NCI-H1048 (cell line): ENCODE measurements at regions not wholly inside any gene's neighbourhood (a gene's known extent, or its start where the extent isn't known, plus 50 kb on each side); places are given as distances from the start of the nearest gene placed in this dataset.
"Not testable (repeated sequence)": the region's sequence is repeated elsewhere in the genome, so short reads cannot be mapped to it uniquely, and the experiment has no call there.

Experiments used
- DNase-seq: peaks from one replicate; lab custom pipeline; 2025; lab: John Stamatoyannopoulos, UW

GRCh38 chr5:86671536-86671935 lies 53.8 kb downstream of the COX7C start:
- no peak for DNase-seq

- no peak for DNase-seq
Measured at GRCh38 chr5:86674069-86674468, 56.3 kb downstream of the COX7C start.

GRCh38 chr5:86675311-86675710 lies 57.6 kb downstream of the COX7C start:
- no peak for DNase-seq

GRCh38 chr5:86679529-86679928 lies 61.8 kb downstream of the COX7C start:
- DNase-seq, result no peak

GRCh38 chr5:86679949-86680348 lies 62.2 kb downstream of the COX7C start:
- DNase-seq, result no peak

GRCh38 chr5:86684222-86684621 lies 66.5 kb downstream of the COX7C start:
- DNase-seq, result no peak

GRCh38 chr5:86686046-86686445 lies 68.3 kb downstream of the COX7C start:
- no peak for DNase-seq

- no peak for DNase-seq
Measured at GRCh38 chr5:86688406-86688805, 70.7 kb downstream of the COX7C start.

- DNase-seq, result no peak
Measured at GRCh38 chr5:86689103-86689729, 71.5 kb downstream of the COX7C start.

GRCh38 chr5:86709157-86709881 lies 91.6 kb downstream of the COX7C start:
- no peak for DNase-seq

- no peak for DNase-seq
Measured at GRCh38 chr5:86716121-86716520, 98.4 kb downstream of the COX7C start.

- DNase-seq, result not testable (repeated sequence)
Measured at GRCh38 chr5:86731319-86732117, 113.8 kb downstream of the COX7C start.

- DNase-seq, result no peak
Measured at GRCh38 chr5:86735370-86735769, 117.6 kb downstream of the COX7C start.

GRCh38 chr5:86737579-86737978 lies 119.8 kb downstream of the COX7C start:
- DNase-seq, result no peak

GRCh38 chr5:86748538-86749105 lies 130.9 kb downstream of the COX7C start:
- DNase-seq, result no peak

- no peak for DNase-seq
Measured at GRCh38 chr5:86749841-86750240, 132.1 kb downstream of the COX7C start.

- DNase-seq, result no peak
Measured at GRCh38 chr5:86756839-86757238, 139.1 kb downstream of the COX7C start.

- no peak for DNase-seq
Measured at GRCh38 chr5:86757824-86758223, 140.1 kb downstream of the COX7C start.

- DNase-seq, result no peak
Measured at GRCh38 chr5:86760661-86761060, 142.9 kb downstream of the COX7C start.

GRCh38 chr5:86763929-86764328 lies 146.2 kb downstream of the COX7C start:
- DNase-seq, result no peak

- DNase-seq, result no peak
Measured at GRCh38 chr5:86765778-86766502, 148.2 kb downstream of the COX7C start.

- DNase-seq, result no peak
Measured at GRCh38 chr5:86768699-86769202, 151.0 kb downstream of the COX7C start.
